ENCODE measurements at regions not wholly inside any gene's neighbourhood (a gene's known extent, or its start where the extent isn't known, plus 50 kb on each side); places are given as distances from the start of the nearest gene placed in this dataset.

DNA sequence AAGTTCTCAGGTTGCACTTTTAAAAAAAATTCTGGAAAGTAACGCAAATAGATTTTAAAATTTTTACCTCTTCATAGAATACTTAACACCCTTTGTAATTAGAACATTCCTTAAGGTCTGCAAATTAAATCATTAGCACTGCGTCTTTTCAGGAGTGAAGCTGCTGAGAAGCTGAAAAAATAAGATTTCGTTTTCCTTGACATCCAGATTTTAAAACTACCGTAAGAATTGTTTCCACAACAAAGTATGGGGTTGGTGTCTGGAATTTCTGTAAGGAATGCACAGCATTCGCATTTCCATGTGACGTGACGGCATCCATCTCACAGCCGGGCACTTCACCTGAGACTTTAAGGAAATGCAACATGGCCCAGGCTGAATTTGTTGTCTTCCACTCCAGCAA, 76.3 kb upstream of the COX20 start:
- TF ChIP-seq, protein P1, sequence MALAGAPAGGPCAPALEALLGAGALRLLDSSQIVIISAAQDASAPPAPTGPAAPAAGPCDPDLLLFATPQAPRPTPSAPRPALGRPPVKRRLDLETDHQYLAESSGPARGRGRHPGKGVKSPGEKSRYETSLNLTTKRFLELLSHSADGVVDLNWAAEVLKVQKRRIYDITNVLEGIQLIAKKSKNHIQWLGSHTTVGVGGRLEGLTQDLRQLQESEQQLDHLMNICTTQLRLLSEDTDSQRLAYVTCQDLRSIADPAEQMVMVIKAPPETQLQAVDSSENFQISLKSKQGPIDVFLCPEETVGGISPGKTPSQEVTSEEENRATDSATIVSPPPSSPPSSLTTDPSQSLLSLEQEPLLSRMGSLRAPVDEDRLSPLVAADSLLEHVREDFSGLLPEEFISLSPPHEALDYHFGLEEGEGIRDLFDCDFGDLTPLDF (CRISPR knock-in tag; IDR thresholded peaks at IDR 0.05) = no peak
- TF ChIP-seq CBX2 (IDR thresholded peaks at IDR 0.05; ENCODE audit: insufficient read depth, low read length, poor library complexity, severe bottlenecking) (peak; percentile 83), ZBTB34 (CRISPR knock-in tag; IDR thresholded peaks at IDR 0.05) (no peak)
- Histone ChIP-seq H3K27ac (ENCODE audit: extremely low read depth, low read depth, low read length) (no peak overlapping the region), H3K27me3 (ENCODE audit: control insufficient read depth in 2 of 2, insufficient read depth in 2 of 2, low read length in 2 of 2) (peaks cover 34 to 58% of the 10 kb centered on the region in 2 experiments), H3K4me1 (replicated peaks in 1 of 2; ENCODE audit: control insufficient read depth in 2 of 2, insufficient read depth in 2 of 2, low read length in 2 of 2) (no peaks in the 10 kb centered on the region; a peak in 1 of 5 replicates), H3K4me3 (no peak overlapping the region), H3K9ac (ENCODE audit: insufficient read depth in 1 of 2, low read depth in 2 of 2, low read length in 2 of 2) (no peak overlapping the region), H3K36me3 (ENCODE audit: control insufficient read depth, insufficient read depth, low read length) (no peaks in the 10 kb centered on the region), H3K4me2 (ENCODE audit: insufficient read depth, low read length) (no peak overlapping the region), H4K20me1 (replicated peaks; ENCODE audit: control insufficient read depth, insufficient read depth, low read length) (no peaks in the 10 kb centered on the region), H3K9me3 (replicated peaks; ENCODE audit: control insufficient read depth, insufficient read depth, low read depth, low read length) (no peaks in the 10 kb centered on the region; the same call in 1 of the 2 replicates), H3K79me2 (ENCODE audit: control insufficient read depth, insufficient read depth, low read length) (no peaks in the 10 kb centered on the region), H3K9me1 (ENCODE audit: control insufficient read depth, insufficient read depth, low read length) (no peaks in the 10 kb centered on the region), H2AFZ (ENCODE audit: low read depth, low read length) (no peak overlapping the region)
- DNase-seq (ENCODE audit: extremely low read depth in 1 of 4, low spot score in 3 of 4) (no peak), FAIRE-seq (no peak), ATAC-seq (no peak)
- no TSS peak for BruUV-seq (replicated peaks)
- in situ Hi-C loops (cut with MboI) = no loop called here
- POLR2A ChIA-PET = interaction anchor here (1.0 kb wide), 1 partner anchor 9 kb away, joined by 4 read pairs; no protein-coding TSS in a partner anchor
- CTCF ChIA-PET (ENCODE audit: low intra/inter-chr PET ratio) = no interaction called here
- WGBS (ENCODE audit: insufficient coverage, low coverage, missing lambda C conversion rate) = under 1% methylated on average over 8 of the region's 8 CpGs
- intact Hi-C loops (cut with micrococcal nuclease) = no loop called here

Measured in K562 (cell line).